DND-41 (cell line): ENCODE measurements at regions not wholly inside any gene's neighbourhood (a gene's known extent, or its start where the extent isn't known, plus 50 kb on each side); places are given as distances from the start of the nearest gene placed in this dataset.

Experiments used
- EZH2 ChIP-seq: IDR thresholded peaks from 3 replicates; pipeline ENCODE4 v1.6.1; 2012; ENCODE audit warnings: borderline replicate concordance, low read depth, mild to moderate bottlenecking, moderate library complexity, low read length, inconsistent platforms; ENCODE audit not compliant: severe bottlenecking
- TF ChIP-seq, protein P1 (sequence below): IDR thresholded peaks from 2 replicates; pipeline ENCODE4 v1.5.1; 2012; ENCODE audit warnings: borderline replicate concordance, low read length, moderate library complexity, mild to moderate bottlenecking; ENCODE audit not compliant: poor library complexity, severe bottlenecking; ENCODE audit errors: extremely low read depth

DNA sequence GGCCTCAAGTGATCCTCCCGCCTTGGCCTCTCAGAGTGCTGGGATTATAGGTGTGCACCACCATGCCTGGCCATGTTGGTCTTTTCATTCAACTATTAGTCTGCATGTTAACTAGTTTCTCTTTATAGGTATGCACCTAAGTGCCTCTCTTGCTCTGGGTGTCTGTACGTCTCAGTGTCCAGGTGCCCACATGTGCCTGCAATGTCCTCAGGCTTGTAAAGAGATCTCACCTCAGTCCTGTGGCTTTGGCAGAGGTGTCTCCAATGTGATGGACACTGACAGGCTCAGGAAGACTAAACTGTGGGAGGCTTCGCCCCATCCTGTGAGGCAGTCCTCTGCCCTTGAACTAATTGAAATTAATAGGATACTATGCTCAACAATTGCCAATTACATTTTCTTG is 526.3 kb downstream of the PTPRU start:
- TF ChIP-seq, protein P1, sequence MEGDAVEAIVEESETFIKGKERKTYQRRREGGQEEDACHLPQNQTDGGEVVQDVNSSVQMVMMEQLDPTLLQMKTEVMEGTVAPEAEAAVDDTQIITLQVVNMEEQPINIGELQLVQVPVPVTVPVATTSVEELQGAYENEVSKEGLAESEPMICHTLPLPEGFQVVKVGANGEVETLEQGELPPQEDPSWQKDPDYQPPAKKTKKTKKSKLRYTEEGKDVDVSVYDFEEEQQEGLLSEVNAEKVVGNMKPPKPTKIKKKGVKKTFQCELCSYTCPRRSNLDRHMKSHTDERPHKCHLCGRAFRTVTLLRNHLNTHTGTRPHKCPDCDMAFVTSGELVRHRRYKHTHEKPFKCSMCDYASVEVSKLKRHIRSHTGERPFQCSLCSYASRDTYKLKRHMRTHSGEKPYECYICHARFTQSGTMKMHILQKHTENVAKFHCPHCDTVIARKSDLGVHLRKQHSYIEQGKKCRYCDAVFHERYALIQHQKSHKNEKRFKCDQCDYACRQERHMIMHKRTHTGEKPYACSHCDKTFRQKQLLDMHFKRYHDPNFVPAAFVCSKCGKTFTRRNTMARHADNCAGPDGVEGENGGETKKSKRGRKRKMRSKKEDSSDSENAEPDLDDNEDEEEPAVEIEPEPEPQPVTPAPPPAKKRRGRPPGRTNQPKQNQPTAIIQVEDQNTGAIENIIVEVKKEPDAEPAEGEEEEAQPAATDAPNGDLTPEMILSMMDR: no peak
- no peak for TF ChIP-seq EZH2
